GM04504 (cell line): ENCODE measurements at regions not wholly inside any gene's neighbourhood (a gene's known extent, or its start where the extent isn't known, plus 50 kb on each side); places are given as distances from the start of the nearest gene placed in this dataset.

ENCODE experiments used
- DNase-seq: peaks from one replicate; pipeline ENCODE4 v3.0.0-alpha.2; 2012; ENCODE audit warnings: low read depth

DNA sequence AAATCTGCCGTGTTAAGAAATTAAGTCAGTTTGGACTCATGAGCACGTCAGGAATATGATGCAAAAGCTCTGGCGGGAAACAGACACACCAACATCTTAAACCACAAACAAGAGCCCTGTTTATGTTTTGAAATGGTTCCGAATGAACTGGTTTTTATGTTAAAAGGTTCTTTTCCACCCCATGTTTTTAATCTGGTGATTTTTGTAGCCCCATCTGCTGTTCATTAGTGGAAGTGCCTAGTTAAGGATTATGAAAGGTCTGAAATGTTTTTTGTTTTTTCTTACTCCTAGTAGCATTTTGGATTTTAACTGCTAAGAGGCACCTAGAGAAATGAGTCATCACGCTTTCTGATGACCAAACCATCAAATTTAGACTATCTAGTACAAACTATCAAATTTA is 404.1 kb upstream of the MKI67 start:
- DNase-seq = no peak

- DNase-seq = no peak
Measured at GRCh38 chr10:128530946-128531345, 404.7 kb upstream of the MKI67 start.

GRCh38 chr10:128534686-128535085 is 408.5 kb upstream of the MKI67 start:
- no peak for DNase-seq

DNA sequence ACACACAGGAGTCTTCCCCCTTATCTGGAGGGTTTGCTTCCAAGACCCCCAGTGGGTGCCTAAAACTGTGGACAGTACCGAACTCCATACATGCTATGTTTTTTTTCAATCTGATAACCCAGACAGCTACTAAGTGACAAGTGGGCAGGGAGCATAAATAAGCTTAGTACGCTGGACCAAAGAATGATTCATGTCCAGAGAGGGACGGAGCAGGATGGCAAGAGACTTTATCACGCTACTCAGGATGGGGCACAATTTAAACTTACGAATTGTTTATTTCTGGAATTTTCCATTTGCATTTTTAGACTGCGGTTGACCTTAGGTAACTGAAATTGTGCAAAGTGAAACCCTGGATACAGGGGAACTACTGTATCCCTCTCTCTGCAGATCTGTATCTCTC is 410.0 kb upstream of the MKI67 start:
- no peak for DNase-seq

- no peak for DNase-seq
Measured at GRCh38 chr10:128537834-128538330, 411.7 kb upstream of the MKI67 start.

DNA sequence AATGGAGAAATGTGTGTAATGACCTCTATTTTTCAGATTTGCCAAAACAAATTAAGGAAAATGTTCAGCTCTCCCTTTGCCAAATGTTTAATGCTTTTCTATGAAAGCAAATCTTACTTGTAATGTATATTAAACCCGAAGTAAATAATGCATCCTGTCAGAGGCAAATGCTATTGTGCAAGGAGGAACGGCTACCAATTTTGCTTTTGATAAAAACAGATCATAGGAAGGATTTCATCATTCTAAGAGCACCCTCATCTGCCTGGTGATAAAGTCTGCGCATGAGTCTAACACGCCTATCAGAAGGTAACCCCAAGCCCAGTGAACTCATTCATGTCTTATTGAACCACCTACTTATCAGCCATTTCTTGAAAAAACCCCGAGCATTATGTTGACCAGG is 412.4 kb upstream of the MKI67 start:
- DNase-seq = no peak

GRCh38 chr10:128539510-128540127 is 413.4 kb upstream of the MKI67 start:
- DNase-seq = no peak

GRCh38 chr10:128540128-128540762 is 414.0 kb upstream of the MKI67 start:
- no peak for DNase-seq

DNA sequence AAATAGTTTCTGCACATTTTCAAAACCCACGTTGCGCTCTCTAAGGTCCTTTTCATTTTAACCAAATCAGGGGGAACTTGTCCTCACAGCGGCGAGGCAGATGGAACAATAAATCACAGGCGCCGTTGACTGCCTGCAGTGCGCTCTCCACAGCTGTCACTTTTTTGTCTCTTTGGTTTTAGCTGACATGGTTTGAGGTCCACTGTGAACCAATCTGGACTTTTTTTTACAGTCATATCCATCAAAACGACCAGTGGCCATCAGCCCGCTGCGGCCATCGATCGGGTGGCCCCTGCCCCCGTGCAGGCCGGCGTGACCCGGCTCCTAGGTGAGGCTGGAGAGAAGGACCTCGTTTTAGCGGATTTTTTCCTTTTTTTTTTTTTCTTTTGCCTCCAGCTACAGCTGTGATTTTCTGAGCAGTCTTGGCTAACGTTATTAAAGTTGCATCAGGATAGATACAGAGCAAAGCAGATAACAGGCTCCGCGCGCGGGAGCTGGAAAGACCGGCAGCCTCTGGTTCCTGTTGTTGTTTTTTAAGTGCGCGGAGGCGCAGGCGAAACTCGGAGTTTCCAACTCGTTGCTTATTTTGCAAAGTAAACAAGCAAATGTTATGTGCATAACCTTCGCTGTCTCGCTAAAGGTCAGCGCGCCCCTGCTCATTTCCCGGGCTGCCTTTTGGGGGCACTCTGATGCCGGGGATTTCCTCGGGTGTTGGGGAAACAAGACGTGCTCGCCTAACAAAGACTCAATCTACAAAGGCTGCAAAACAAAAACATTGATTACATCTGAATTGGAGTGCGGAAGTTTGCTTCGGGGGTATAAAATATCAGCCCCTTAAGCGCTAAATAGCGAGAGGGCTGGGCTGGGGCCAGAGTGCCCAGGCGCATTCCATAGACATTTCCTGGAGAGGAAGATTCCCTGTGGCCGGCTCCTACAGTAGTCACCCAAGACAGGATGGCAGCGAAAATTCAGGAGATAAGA is 414.8 kb upstream of the MKI67 start:
- no peak for DNase-seq

GRCh38 chr10:128541926-128542475 is 415.8 kb upstream of the MKI67 start:
- no peak for DNase-seq

GRCh38 chr10:128542659-128543058 is 416.4 kb upstream of the MKI67 start:
- DNase-seq = no peak

GRCh38 chr10:128543151-128543550 is 416.9 kb upstream of the MKI67 start:
- DNase-seq = no peak

DNA sequence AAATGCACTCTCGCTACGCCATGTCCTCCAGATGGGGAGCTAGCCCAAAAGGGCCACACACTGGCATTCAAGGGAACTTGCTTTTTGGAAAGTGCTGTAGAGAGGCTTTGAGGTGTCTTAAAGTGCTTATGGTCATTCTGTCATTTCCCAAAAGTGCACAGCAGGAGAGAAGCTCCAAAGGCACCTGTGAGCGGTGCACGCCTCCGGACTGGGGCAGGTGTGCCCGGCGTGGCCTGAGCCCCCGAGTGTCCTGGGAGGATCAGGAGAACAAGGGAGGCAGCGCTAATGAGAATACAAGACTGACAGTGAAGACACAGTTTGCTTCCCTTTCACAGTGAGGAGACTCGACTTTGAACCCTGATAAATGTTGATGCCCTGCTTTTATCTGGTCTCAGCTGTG is 419.0 kb upstream of the MKI67 start:
- no peak for DNase-seq

GRCh38 chr10:128546651-128547165 is 420.5 kb upstream of the MKI67 start:
- no peak for DNase-seq

DNA sequence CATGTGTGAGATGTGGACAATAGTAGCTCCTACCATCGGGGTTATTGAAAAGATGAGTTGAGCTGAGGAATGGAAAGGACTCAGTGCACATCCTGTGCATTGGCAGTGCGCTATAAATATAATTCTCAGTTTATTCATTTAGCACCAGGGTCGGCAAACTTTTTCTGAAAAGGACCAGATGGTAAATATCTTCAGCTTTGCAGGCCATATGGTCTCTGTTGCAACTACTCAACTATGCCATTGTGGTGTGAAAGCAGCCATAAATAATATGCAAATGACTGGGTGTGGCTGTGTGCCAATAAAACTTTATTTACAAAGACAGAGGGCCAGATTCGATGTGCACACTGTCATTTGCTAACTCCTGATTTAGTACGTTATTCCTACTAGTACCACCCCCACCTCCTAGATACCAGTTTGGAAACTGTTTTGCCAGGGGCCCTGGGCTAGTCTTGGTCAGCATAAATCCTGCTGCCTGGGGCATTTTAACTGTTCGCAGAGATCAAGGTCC is 422.9 kb upstream of the MKI67 start:
- no peak for DNase-seq

- DNase-seq = no peak
Measured at GRCh38 chr10:128550045-128550444, 423.8 kb upstream of the MKI67 start.

DNA sequence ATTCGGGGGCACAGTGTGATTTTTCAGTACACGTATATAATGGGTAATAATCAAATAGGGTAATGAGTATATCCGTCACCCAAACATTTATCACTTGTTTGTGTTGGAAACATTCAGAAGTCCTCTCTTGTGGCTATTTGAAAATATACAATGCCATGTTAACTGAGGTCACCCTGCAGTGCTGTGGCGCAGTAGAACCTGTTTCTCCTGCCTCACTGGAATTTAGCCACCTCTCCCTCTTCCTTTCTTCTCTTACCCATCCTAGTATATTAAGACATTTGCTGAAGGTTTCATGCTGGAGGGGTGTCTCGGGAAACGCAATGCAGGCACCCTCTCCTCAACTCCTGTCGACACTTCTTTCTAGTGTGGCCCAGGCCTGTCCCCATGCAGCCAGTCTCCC is 425.3 kb upstream of the MKI67 start:
- no peak for DNase-seq

DNA sequence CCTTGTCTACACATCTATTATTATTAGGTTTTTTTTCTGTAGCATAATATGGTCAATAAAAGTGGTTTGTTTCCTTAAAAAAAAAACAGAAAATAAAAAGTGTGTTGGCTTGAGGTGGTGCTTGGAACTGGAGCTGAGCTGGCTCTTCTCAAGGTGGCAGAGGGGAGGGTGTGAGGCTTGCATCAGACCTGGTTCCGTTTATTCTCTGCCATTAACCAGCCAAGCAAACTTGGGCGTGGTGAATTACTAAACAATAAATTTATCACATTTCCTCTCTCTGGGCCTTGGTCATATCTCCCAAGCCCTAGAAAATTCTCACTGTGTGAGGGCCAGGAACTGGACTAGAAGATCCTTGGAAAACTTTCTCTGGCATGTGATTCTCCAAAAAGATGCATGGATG is 427.5 kb upstream of the MKI67 start:
- no peak for DNase-seq

GRCh38 chr10:128556182-128557110 is 430.2 kb upstream of the MKI67 start:
- DNase-seq = no peak

GRCh38 chr10:128557149-128557710 is 431.0 kb upstream of the MKI67 start:
- DNase-seq = no peak

DNA sequence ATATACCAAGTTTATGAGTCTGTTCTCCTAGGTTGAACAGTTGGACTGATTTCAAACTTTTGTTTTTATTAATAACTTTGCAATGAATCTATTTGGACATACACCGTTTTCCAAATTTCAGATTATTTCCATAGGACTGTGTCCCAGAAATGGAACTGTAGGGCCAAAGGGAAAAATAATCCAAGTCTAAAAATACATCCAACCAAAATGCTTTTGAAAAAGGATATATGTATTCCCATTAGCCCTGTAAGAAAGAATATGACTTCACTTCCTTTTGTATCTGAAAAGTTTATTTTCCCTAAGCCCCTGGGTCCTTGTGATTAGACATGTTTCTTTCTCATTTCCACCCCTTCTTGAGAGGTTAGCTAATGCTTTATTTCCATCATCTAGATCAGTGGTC is 434.2 kb upstream of the MKI67 start:
- no peak for DNase-seq
